Type B pancreatic cell (in vitro differentiated cells): ENCODE measurements at regions not wholly inside any gene's neighbourhood (a gene's known extent, or its start where the extent isn't known, plus 50 kb on each side); places are given as distances from the start of the nearest gene placed in this dataset.

Experiments used
- DNase-seq: peaks from one replicate; pipeline ENCODE4 v3.0.0; 2021; ENCODE audit warnings: mixed read lengths; ENCODE audit not compliant: unreplicated experiment; ENCODE audit errors: extremely low spot score
- H3K27ac Mint-ChIP-seq: 2 replicates; pipeline ENCODE4 v1.8.0; 2021; ENCODE audit warnings: mild to moderate bottlenecking, mixed read lengths
- H3K27me3 Mint-ChIP-seq: 2 replicates; pipeline ENCODE4 v1.8.0; 2021; ENCODE audit warnings: mixed read lengths
- H3K36me3 Mint-ChIP-seq: 2 replicates; pipeline ENCODE4 v1.8.0; 2021; ENCODE audit warnings: mixed read lengths
- H3K4me1 Mint-ChIP-seq: one replicate; pipeline ENCODE4 v1.8.0; 2021; ENCODE audit warnings: mixed read lengths; ENCODE audit not compliant: unreplicated experiment
- H3K4me3 Mint-ChIP-seq: 2 replicates; pipeline ENCODE4 v1.8.0; 2021; ENCODE audit warnings: mild to moderate bottlenecking, mixed read lengths
- H3K9me3 Mint-ChIP-seq: 2 replicates; pipeline ENCODE4 v1.8.0; 2021; ENCODE audit warnings: mixed read lengths
- CTCF ChIP-seq: fragments of 200-600 bp; sonication (generic); conservative IDR thresholded peaks from 2 replicates; pipeline ENCODE4 v1.5.0; 2021; ENCODE audit warnings: antibody characterized with exemption, mild to moderate bottlenecking

- H3K4me1 Mint-ChIP-seq: peaks cover 11% of the 10 kb centered on the region
- DNase-seq: no peak
- TF ChIP-seq CTCF: no peak
- H3K4me3 Mint-ChIP-seq: no peak overlapping the region
- H3K27ac Mint-ChIP-seq: no peak overlapping the region
- H3K27me3 Mint-ChIP-seq: peaks cover 18% of the 10 kb centered on the region
- no peaks in the 10 kb centered on the region for H3K36me3 Mint-ChIP-seq
- H3K9me3 Mint-ChIP-seq: peaks cover 5% of the 10 kb centered on the region
Measured at GRCh38 chr1:29629814-29630516, 393.6 kb downstream of the PTPRU start.

GRCh38 chr1:29629401-29629800, 393.1 kb downstream of the PTPRU start:
- Mint-ChIP-seq H3K9me3 (peaks cover 5% of the 10 kb centered on the region), H3K36me3 (no peaks in the 10 kb centered on the region), H3K27ac (no peak overlapping the region), H3K4me3 (no peak overlapping the region), H3K4me1 (peaks cover 11% of the 10 kb centered on the region), H3K27me3 (peaks cover 18% of the 10 kb centered on the region)
- TF ChIP-seq CTCF: no peak
- no peak for DNase-seq

DNA sequence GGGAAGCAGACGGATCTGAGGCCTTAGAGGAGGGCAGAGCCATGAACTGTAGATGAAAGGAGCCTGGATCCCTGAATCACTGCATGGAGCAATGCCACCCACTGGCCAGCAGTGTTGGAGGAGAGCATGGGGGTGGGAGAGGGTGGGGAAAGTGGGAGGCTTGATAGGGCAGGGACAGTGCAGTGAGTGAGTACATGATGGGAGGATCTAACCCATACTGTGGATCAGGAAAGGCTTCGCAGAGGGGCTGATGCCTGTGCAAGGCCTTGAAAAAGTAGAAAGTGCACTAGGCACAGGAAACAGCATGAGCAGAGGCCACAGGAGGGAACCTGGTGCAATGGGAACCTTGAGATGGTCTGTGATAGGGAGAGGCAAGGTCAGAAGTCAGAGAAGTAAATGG, 391.9 kb downstream of the PTPRU start:
- Mint-ChIP-seq H3K9me3 (peaks cover 5% of the 10 kb centered on the region), H3K4me3 (no peak overlapping the region), H3K27me3 (peaks cover 15% of the 10 kb centered on the region), H3K27ac (no peak overlapping the region), H3K36me3 (no peaks in the 10 kb centered on the region), H3K4me1 (peaks cover under 1% of the 10 kb centered on the region)
- DNase-seq: no peak
- TF ChIP-seq CTCF: no peak

DNA sequence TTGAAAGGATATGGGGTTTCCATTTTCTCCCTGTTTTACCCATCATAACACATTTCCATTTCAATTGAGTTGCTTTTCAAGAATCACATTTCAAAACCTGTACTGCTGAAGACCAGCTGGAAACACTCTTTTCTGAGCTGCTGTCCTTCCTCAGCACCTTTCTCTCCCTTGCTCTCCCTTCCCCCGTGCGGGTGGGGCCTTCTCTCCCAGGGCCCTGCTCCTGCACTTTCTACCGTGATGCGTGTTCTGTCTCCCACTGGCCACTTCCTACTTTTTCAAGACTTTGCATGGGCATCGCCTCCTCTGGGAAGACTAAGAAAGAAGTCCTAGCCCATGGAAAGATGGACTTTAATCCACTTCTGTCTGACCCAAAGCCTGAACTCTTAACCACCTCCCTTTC, 390.4 kb downstream of the PTPRU start:
- Mint-ChIP-seq H3K36me3 (no peaks in the 10 kb centered on the region), H3K27ac (no peak overlapping the region), H3K4me3 (no peak overlapping the region), H3K9me3 (peaks cover 5% of the 10 kb centered on the region), H3K4me1 (no peaks in the 10 kb centered on the region), H3K27me3 (peaks cover 12% of the 10 kb centered on the region)
- no peak for DNase-seq
- no peak for TF ChIP-seq CTCF

- Mint-ChIP-seq H3K4me3 (no peak overlapping the region), H3K27me3 (peaks cover 9% of the 10 kb centered on the region), H3K9me3 (peaks cover 5% of the 10 kb centered on the region), H3K36me3 (no peaks in the 10 kb centered on the region), H3K27ac (no peak overlapping the region), H3K4me1 (no peaks in the 10 kb centered on the region)
- TF ChIP-seq CTCF: no peak
- DNase-seq: no peak
Measured at GRCh38 chr1:29626066-29626465, 389.7 kb downstream of the PTPRU start.

DNA sequence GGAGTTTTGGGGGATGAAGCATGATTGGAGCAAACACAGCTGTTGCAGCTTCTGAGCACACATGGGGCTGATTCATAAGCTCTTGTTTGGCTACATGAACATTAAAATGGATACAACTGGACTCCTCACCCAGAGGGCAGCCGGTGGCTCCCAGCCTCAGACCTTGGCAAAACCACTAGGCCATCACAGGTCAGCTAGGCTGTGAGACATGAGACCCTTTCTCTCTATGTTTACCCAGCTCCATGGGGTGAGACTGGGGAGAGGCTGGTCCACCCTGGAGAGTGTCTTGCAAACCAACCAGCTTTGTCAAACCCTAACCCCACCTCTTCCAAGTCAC, 388.7 kb downstream of the PTPRU start:
- no peak overlapping the region for H3K4me3 Mint-ChIP-seq
- H3K27ac Mint-ChIP-seq: no peak overlapping the region
- no peak for DNase-seq
- peaks cover 9% of the 10 kb centered on the region for H3K27me3 Mint-ChIP-seq
- peaks cover 5% of the 10 kb centered on the region for H3K9me3 Mint-ChIP-seq
- H3K36me3 Mint-ChIP-seq: no peaks in the 10 kb centered on the region
- no peak for TF ChIP-seq CTCF
- H3K4me1 Mint-ChIP-seq: no peaks in the 10 kb centered on the region
